GM10266 (cell line): ENCODE measurements at regions not wholly inside any gene's neighbourhood (a gene's known extent, or its start where the extent isn't known, plus 50 kb on each side); places are given as distances from the start of the nearest gene placed in this dataset.

ENCODE experiments used
- DNase-seq: peaks from one replicate; pipeline ENCODE4 v3.0.0; 2012; ENCODE audit errors: extremely low spot score
- TF ChIP-seq, protein P1 (sequence below): IDR thresholded peaks from 2 replicates; pipeline ENCODE4 v1.5.1; 2012; ENCODE audit warnings: mild to moderate bottlenecking, low read depth; ENCODE audit not compliant: control insufficient read depth, insufficient read depth; ENCODE audit errors: missing control alignments

DNA sequence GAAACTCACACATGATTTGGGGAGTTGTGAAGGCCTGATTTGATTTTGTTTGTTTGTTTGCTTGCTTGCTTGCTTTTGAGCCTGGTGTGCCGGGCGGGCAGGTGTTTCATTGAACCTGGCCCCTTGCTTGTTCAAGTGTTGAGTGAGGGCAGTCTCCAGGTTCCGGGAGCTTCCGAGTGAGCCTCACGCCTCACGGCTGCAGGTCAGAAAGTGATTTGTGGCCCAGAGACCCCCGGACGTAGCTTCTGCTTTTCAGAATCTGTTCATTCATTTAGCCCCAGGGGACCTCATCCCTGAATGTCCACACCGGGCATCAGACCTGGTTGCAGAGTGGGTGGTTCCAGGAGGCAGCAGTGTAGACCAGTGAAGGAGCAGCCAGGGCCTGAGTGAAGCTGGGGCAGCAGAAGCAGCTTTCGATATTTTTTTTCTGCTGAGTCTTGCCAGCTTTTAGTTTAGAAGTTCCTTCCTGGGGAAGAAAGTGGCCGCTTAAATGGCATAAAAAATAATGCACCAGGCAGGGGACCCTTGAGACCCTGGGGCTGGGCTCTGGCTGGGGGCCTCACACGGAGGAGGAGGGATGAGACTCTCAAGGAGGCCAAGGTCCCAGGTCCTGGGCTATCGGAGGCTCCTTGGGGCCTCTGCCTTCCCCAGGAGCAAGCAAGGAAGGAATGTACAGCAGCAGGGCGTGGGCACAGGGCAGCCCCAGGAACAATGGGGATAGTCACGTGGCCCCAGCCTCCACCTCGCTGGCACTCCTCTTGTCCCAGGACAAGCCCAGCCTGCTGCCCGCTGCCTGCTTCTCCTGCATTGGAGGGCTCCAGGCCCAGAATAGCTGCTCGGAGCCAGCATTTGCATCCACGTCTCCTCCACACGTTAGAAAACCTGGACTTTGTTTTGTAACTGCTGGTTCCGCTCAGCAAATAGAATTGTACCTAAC lies 89.2 kb upstream of the BHLHE23 start:
- DNase-seq, result no peak
- TF ChIP-seq, protein P1, sequence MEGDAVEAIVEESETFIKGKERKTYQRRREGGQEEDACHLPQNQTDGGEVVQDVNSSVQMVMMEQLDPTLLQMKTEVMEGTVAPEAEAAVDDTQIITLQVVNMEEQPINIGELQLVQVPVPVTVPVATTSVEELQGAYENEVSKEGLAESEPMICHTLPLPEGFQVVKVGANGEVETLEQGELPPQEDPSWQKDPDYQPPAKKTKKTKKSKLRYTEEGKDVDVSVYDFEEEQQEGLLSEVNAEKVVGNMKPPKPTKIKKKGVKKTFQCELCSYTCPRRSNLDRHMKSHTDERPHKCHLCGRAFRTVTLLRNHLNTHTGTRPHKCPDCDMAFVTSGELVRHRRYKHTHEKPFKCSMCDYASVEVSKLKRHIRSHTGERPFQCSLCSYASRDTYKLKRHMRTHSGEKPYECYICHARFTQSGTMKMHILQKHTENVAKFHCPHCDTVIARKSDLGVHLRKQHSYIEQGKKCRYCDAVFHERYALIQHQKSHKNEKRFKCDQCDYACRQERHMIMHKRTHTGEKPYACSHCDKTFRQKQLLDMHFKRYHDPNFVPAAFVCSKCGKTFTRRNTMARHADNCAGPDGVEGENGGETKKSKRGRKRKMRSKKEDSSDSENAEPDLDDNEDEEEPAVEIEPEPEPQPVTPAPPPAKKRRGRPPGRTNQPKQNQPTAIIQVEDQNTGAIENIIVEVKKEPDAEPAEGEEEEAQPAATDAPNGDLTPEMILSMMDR, result no peak

DNA sequence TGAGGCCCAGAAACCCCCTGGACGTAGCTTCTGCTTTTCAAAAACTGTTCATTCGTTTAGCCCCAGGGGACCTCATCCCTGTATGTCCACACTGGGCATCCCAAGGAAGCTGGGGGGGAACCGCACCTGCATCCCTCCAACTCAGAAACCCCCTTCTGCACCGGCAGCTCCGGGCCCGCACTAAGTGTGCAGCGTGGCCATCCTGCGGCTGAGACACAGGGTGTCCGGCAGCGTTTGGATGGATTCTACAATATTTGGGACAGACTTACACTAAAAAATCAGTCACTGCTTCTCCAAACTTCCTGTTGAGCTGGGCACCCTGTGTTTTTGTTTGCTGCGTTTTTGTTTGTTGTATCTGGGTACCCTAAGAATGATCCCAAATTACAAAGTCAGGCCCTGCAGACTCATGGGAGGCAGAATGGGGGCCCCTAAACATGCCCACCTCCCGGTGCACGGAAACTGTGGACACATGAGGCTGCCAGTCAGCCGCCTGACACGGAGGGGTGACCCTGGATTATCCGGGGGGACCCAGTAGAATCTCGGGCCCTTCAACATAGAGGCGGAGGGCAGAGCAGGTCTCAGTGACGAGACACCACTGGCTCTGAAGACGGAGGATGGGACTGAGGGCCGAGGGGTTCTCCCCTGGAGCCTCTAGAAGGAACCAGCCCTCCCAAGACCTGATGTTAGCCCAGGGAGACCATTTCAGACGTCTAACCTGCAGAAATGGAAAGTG lies 88.2 kb upstream of the BHLHE23 start:
- DNase-seq, result no peak
- TF ChIP-seq, protein P1, result no peak

DNA sequence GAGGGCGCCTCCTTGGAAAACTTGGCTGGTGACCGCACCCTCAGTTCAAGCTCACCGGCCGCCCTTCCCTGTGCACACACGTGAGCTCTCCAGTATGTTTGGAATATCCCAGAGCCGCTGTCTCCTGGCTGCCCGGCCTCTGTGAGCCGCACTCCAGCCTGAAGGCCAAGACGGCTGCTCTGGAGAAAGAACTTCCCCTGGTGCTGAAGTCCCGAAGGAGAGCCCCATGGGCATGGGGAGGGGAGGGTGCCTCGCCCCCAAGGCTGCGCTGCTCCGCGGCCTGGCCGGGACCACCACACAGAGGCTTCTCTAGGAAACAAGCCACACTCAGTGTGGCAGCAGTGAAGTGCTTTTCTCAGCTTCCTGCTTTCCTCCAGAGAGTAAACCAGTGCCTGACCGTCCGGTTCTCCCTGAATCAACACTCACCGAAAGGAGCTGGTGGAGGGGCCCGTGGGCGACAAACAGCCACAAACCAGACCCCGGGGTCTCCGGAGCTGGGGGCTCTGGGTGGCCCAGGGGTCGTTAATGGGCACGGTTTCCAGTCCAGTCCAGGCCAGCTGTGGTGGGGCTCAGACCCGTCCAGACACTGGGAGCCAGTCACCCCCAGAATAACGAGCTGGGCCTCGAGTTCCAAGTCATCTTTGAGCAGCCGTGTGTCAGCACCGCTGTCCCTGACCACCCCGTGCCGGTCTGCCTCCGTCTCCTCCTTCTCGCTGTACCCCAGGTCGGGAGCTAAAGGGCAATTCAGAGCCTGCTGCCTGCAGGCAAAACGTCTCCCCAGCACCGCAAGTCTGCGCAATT lies 87.4 kb upstream of the BHLHE23 start:
- DNase-seq, result no peak
- TF ChIP-seq, protein P1, result no peak

DNA sequence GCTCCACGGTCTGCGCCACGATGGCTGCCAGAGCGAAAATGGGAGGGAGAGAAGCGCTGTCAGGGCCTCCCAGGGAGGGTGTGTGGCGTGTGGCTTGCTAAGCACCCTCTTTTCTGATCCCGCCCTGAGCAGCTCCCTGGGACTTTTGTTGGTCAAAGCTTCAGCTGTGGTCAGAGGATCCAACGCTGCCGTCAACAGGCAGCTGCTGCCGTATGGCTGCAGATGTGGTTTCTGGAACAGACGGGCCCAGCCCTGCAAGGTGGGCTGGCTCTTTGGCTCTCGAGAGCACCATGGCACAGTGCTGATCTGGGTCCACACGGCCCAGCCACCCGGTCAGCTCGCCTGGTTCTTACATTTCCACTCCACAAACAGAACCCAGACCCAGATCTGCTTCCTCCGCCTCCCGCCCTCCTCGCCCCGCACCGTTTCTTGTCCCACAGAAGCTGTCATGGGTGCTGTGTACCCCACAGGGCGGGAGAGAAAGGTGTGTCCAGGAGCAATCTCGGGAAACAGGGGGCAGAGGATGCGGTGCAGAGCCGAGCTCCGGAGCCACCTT lies 86.0 kb upstream of the BHLHE23 start:
- TF ChIP-seq, protein P1, result no peak
- no peak for DNase-seq

DNA sequence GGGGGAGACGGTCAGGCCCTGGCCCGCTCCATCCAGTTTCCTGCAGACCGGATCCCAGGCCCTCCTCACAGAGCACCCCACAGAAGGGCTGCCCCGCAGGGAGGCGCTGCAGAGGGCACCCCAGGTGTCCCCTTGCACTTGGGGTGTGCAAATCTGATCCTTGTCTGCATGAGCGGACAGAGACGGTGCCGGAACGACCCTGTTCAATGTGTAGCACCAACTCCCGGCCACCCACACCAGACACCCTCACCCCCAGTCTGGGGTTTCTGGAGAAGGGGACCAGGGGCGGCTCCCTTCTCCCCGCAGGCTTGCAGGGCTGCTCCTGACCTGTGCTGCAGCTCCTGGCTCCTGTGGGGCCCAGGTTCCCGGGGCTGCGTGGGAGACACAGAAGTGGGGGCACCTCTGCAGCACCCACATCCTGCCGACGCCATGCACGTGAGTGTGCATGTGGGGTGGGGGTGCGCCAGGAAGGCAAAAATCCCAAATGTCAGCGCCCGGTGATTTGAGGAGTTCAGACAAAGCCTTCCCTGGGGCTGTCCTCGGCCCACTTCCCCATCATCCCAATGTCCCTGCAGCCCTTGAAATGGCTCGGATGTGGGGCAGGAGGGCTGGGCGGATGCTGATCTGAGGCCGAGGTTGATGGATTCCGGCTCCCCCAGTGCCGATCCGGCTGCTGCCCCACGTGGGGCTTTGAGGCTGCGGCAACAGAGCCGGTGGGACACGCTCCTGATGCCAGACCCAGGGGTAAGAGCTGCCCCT lies 85.3 kb upstream of the BHLHE23 start:
- no peak for DNase-seq
- TF ChIP-seq, protein P1, result no peak

DNA sequence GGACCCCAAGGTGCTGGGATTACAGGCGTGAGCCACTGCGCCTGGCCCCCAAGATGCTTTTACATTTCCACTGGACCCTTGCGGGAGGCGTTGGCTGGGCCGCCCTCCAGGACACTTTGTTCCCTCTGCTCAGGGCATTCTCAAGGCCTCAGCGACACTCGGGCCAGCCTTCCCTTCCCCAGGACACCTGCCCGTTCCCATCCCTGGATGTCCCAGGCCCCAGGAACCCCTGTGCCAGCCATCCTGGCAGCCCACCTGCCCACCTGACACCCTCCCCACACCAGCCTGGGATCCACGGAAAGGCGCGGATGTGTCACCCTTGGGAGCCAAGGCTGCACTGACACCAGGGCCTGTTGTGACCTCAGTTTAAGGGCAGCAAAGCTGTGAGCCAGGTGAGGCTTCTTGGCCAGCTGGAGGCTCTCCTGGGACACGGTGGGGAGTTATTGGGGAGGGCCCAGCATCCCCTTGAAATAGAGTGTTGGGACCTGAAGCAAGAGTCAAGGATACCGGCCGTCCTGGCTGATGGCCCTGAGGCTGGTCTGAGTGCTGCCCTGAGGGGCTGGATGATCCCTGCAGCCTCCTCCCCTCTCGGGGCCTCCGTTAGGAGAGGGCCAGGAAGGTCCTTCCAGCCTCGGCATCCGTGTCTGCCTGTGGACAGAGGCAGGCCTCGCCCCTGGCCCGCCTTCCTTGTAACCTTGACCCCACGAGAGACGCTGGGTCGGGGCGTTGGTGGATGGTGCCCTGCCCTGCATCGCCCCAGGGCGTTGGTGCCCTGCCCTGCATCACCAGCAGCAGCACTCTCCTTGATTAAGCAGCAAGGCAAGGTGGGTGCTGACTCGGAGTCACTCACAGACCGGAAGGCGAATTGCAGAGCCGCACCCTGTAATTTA lies 84.2 kb upstream of the BHLHE23 start:
- TF ChIP-seq, protein P1, result no peak
- no peak for DNase-seq
